Thyroid gland (tissue), 4 donors: ENCODE measurements at regions not wholly inside any gene's neighbourhood (a gene's known extent, or its start where the extent isn't known, plus 50 kb on each side); places are given as distances from the start of the nearest gene placed in this dataset.
"Not testable (repeated sequence)": the region's sequence is repeated elsewhere in the genome, so short reads cannot be mapped to it uniquely, and the experiment has no call there.

ENCODE experiments used
- DNase-seq, 2 donors: peaks; one replicate each; pipeline ENCODE4 v3.0.0-alpha.2; 2019
- H3K27ac ChIP-seq, 3 donors: fragments of 200-600 bp; sonication (generic); 1 replicate in 2 of 3; 2 replicates in 1 of 3; pipeline ENCODE4 v1.5.1; 2016 to 2019; ENCODE audit warnings: mild to moderate bottlenecking in 1 of 3, moderate library complexity in 1 of 3
- H3K27me3 ChIP-seq: fragments of 200-600 bp; sonication (generic); one replicate; pipeline ENCODE4 v1.5.1; 2019
- H3K36me3 ChIP-seq, 2 donors: fragments of 200-600 bp; sonication (generic); one replicate each; pipeline ENCODE4 v1.5.1; 2016 to 2019
- H3K4me1 ChIP-seq, 2 donors: fragments of 200-600 bp; sonication (generic); one replicate each; pipeline ENCODE4 v1.5.1; 2017 to 2019
- H3K4me3 ChIP-seq, 3 donors: fragments of 200-600 bp; sonication (generic); replicated peaks in 1 of 3; 1 replicate in 2 of 3; 2 replicates in 1 of 3; pipeline ENCODE4 v1.5.1; 2016; ENCODE audit warnings: mild to moderate bottlenecking in 1 of 3
- H3K9me3 ChIP-seq: fragments of 200-600 bp; sonication (generic); one replicate; pipeline ENCODE4 v1.5.1; 2017
- CTCF ChIP-seq, 6 experiments: fragments of 200-600 bp in 3 of 6; fragments of 450-650 bp in 3 of 6; sonication (generic) in 3 of 6; IDR thresholded peaks; one replicate each; pipeline ENCODE4 v1.5.1; 2016 to 2019; ENCODE audit warnings: antibody characterized with exemption in 6 of 6, mild to moderate bottlenecking in 2 of 6, inconsistent platforms in 1 of 6, moderate library complexity in 1 of 6
- POLR2A ChIP-seq, 2 donors: fragments of 450-650 bp; IDR thresholded peaks; one replicate each; pipeline ENCODE4 v1.6.1; 2017; ENCODE audit warnings: antibody characterized with exemption in 2 of 2, mild to moderate bottlenecking in 2 of 2, moderate library complexity in 1 of 2
- WGBS, 2 donors: methylation state at CpG; one replicate each; pipeline ENCODE4 v1.1.5; 2017; 5-methylcytosine and 5-hydroxymethylcytosine counted together
- intact Hi-C: fragments of 100-400 bp; cut with DNase I; formaldehyde crosslinking; loops from one replicate; pipeline ENCODE4 v1.15.1; 2023

- Histone ChIP-seq H3K36me3 (no peaks in the 10 kb centered on the region), H3K27me3 (no peaks in the 10 kb centered on the region), H3K9me3 (no peaks in the 10 kb centered on the region), H3K27ac (no peak overlapping the region), H3K4me1 (no peaks in the 10 kb centered on the region), H3K4me3 (no peak overlapping the region)
- WGBS, 2 donors, result 81 to 82% methylated on average over 11 of the region's 11 CpGs
- no peak for DNase-seq
- intact Hi-C loops, result no loop called here
- TF ChIP-seq POLR2A (IDR thresholded peaks at IDR 0.05) (no peak), CTCF (IDR thresholded peaks at IDR 0.05) (no peak)
Observed at GRCh38 chr10:16231734-16232435, 204.9 kb upstream of the PTER start.

GRCh38 chr10:16232441-16232840 lies 204.4 kb upstream of the PTER start:
- intact Hi-C loops, result no loop called here
- WGBS, 2 donors, result 83 to 85% methylated on average over 1 of the region's 1 CpG
- H3K9me3 ChIP-seq, result no peaks in the 10 kb centered on the region
- H3K27ac ChIP-seq, result no peak overlapping the region
- no peaks in the 10 kb centered on the region for H3K4me1 ChIP-seq
- no peak for DNase-seq
- H3K4me3 ChIP-seq, result no peak overlapping the region
- TF ChIP-seq POLR2A (IDR thresholded peaks at IDR 0.05), result no peak
- no peak for TF ChIP-seq CTCF (IDR thresholded peaks at IDR 0.05)
- H3K36me3 ChIP-seq, result no peaks in the 10 kb centered on the region
- no peaks in the 10 kb centered on the region for H3K27me3 ChIP-seq

GRCh38 chr10:16234916-16235315 lies 201.9 kb upstream of the PTER start:
- H3K27me3 ChIP-seq, result no peaks in the 10 kb centered on the region
- no peaks in the 10 kb centered on the region for H3K36me3 ChIP-seq
- 88 to 90% methylated on average over 2 of the region's 2 CpGs for WGBS, 2 donors
- H3K4me1 ChIP-seq, result no peaks in the 10 kb centered on the region
- intact Hi-C loops, result no loop called here
- no peak overlapping the region for H3K27ac ChIP-seq
- no peak overlapping the region for H3K4me3 ChIP-seq
- no peaks in the 10 kb centered on the region for H3K9me3 ChIP-seq
- TF ChIP-seq CTCF (IDR thresholded peaks at IDR 0.05) (no peak), POLR2A (IDR thresholded peaks at IDR 0.05) (no peak)
- DNase-seq, result no peak

GRCh38 chr10:16242446-16242845 lies 194.4 kb upstream of the PTER start:
- Histone ChIP-seq H3K27me3 (no peaks in the 10 kb centered on the region), H3K4me3 (no peak overlapping the region), H3K36me3 (no peaks in the 10 kb centered on the region), H3K9me3 (no peaks in the 10 kb centered on the region), H3K4me1 (no peaks in the 10 kb centered on the region), H3K27ac (no peak overlapping the region)
- DNase-seq, result no peak
- intact Hi-C loops, result no loop called here
- no peak for TF ChIP-seq CTCF (IDR thresholded peaks at IDR 0.05)
- TF ChIP-seq POLR2A (IDR thresholded peaks at IDR 0.05), result no peak
- 95 to 96% methylated on average over 3 of the region's 3 CpGs for WGBS, 2 donors

GRCh38 chr10:16242859-16243613 lies 193.8 kb upstream of the PTER start:
- no peak overlapping the region for H3K4me3 ChIP-seq
- no peaks in the 10 kb centered on the region for H3K4me1 ChIP-seq
- intact Hi-C loops, result no loop called here
- no peaks in the 10 kb centered on the region for H3K27me3 ChIP-seq
- no peak overlapping the region for H3K27ac ChIP-seq
- TF ChIP-seq CTCF (IDR thresholded peaks at IDR 0.05) (no peak), POLR2A (IDR thresholded peaks at IDR 0.05) (no peak)
- H3K36me3 ChIP-seq, result no peaks in the 10 kb centered on the region
- H3K9me3 ChIP-seq, result no peaks in the 10 kb centered on the region
- no peak for DNase-seq

GRCh38 chr10:16250136-16250535 lies 186.7 kb upstream of the PTER start:
- H3K9me3 ChIP-seq, H3K36me3 ChIP-seq: not testable (repeated sequence)

More at GRCh38 chr10:16250136-16250535, 186.7 kb upstream of the PTER start:
- intact Hi-C loops, H3K4me1 ChIP-seq, H3K27me3 ChIP-seq, H3K27ac ChIP-seq, DNase-seq, H3K4me3 ChIP-seq: not testable (repeated sequence)
- 76% methylated on average over 7 of the region's 7 CpGs for WGBS, 2 donors
